GM12878 (cell line): ENCODE measurements at regions not wholly inside any gene's neighbourhood (a gene's known extent, or its start where the extent isn't known, plus 50 kb on each side); places are given as distances from the start of the nearest gene placed in this dataset.

Experiments used
- ASH2L ChIP-seq: fragments of 300-600, 200-600 bp; sonication (generic); IDR thresholded peaks from 2 replicates; pipeline ENCODE4 v1.6.1; 2017; ENCODE audit warnings: low read depth, mild to moderate bottlenecking, borderline replicate concordance
- CBX5 ChIP-seq: sonication (generic); IDR thresholded peaks from 2 replicates; pipeline ENCODE4 v1.6.1; 2016; ENCODE audit warnings: low read depth, moderate library complexity, mild to moderate bottlenecking, inconsistent platforms
- MTA3 ChIP-seq: IDR thresholded peaks from 2 replicates; pipeline ENCODE4 v1.6.1; 2012; ENCODE audit warnings: low read length, inconsistent platforms, borderline replicate concordance
- NKRF ChIP-seq: fragments of 450-650 bp; conservative IDR thresholded peaks from 2 replicates; pipeline ENCODE4 v1.6.1; 2017; ENCODE audit warnings: mild to moderate bottlenecking, moderate library complexity
- REST ChIP-seq: IDR thresholded peaks from 2 replicates; pipeline ENCODE4 v1.6.1; 2012; ENCODE audit warnings: mild to moderate bottlenecking, low read depth, low read length
- YBX1 ChIP-seq: fragments of 450-650 bp; IDR thresholded peaks from 2 replicates; pipeline ENCODE4 v1.6.1; 2016; ENCODE audit warnings: antibody characterized with exemption
- ZBTB40 ChIP-seq: fragments of 450-650 bp; IDR thresholded peaks from 2 replicates; pipeline ENCODE4 v1.6.1; 2016; ENCODE audit warnings: mild to moderate bottlenecking, moderate library complexity, borderline replicate concordance

- TF ChIP-seq REST (no peak), ZBTB40 (no peak), NKRF (no peak), CBX5 (no peak), ASH2L (no peak), MTA3 (no peak), YBX1 (no peak)
These were observed 106.3 kb upstream of the AKR1E2 start (continued) for GRCh38 chr10:4719671-4720070.
